CD8-positive, alpha-beta memory T cell (primary cell): ENCODE measurements at regions not wholly inside any gene's neighbourhood (a gene's known extent, or its start where the extent isn't known, plus 50 kb on each side); places are given as distances from the start of the nearest gene placed in this dataset.

Source experiments
- CTCF ChIA-PET: fragments of 350-600 bp; sonication (Branson Sonifier 250); formaldehyde crosslinking; loops from one replicate; lab custom pipeline; 2021; ENCODE audit warnings: antibody characterized with exemption; lab: Charles Lee
- POLR2A ChIA-PET: fragments of 350-600 bp; sonication (Branson Sonifier 250); formaldehyde crosslinking; loops from one replicate; lab custom pipeline; 2021; ENCODE audit warnings: antibody characterized with exemption; lab: Charles Lee
- DNase-seq, 5 donors: peaks; one replicate each; pipeline versions ENCODE4 v3.0.0 to v3.0.0-alpha.2; 2020 to 2022; ENCODE audit warnings: mixed read lengths in 1 of 5
- H3K27ac ChIP-seq: one replicate; pipeline ENCODE4 v1.7.0; 2013; ENCODE audit warnings: low read depth, mild to moderate bottlenecking, low read length, moderate library complexity
- H3K27me3 ChIP-seq: 2 replicates; pipeline ENCODE4 v1.7.0; 2013; ENCODE audit warnings: low read length, mild to moderate bottlenecking; ENCODE audit not compliant: insufficient read depth, poor library complexity, severe bottlenecking
- H3K36me3 ChIP-seq: 2 replicates; pipeline ENCODE4 v1.7.0; 2013; ENCODE audit warnings: mild to moderate bottlenecking, low read length, moderate library complexity; ENCODE audit not compliant: insufficient read depth
- H3K4me1 ChIP-seq: 2 replicates; pipeline ENCODE4 v1.7.0; 2013; ENCODE audit warnings: mild to moderate bottlenecking, low read length, moderate library complexity; ENCODE audit not compliant: insufficient read depth
- H3K4me3 ChIP-seq: 2 replicates; pipeline ENCODE4 v1.7.0; 2013; ENCODE audit warnings: mild to moderate bottlenecking, low read length
- H3K9me3 ChIP-seq: 2 replicates; pipeline ENCODE4 v1.7.0; 2013; ENCODE audit warnings: mild to moderate bottlenecking, low read length
- H3K27ac Mint-ChIP-seq, 8 donors: one replicate each; pipeline ENCODE4 v1.8.0; 2020 to 2021; ENCODE audit warnings: mixed read lengths in 8 of 8, mild to moderate bottlenecking in 6 of 8, inconsistent platforms in 3 of 8, moderate library complexity in 3 of 8
- H3K27me3 Mint-ChIP-seq, 2 donors: one replicate each; pipeline ENCODE4 v1.8.0; 2020 to 2021; ENCODE audit warnings: mixed read lengths in 2 of 2, mild to moderate bottlenecking in 1 of 2, moderate library complexity in 1 of 2
- H3K36me3 Mint-ChIP-seq, 3 donors: one replicate each; pipeline ENCODE4 v1.8.0; 2020 to 2021; ENCODE audit warnings: mixed read lengths in 3 of 3, inconsistent platforms in 1 of 3, mild to moderate bottlenecking in 1 of 3
- H3K4me1 Mint-ChIP-seq, 3 donors: one replicate each; pipeline ENCODE4 v1.8.0; 2020 to 2021; ENCODE audit warnings: mixed read lengths in 3 of 3, inconsistent platforms in 1 of 3, mild to moderate bottlenecking in 1 of 3
- H3K4me3 Mint-ChIP-seq, 7 donors: one replicate each; pipeline ENCODE4 v1.8.0; 2020 to 2021; ENCODE audit warnings: mixed read lengths in 7 of 7, mild to moderate bottlenecking in 6 of 7, moderate library complexity in 4 of 7, inconsistent platforms in 2 of 7
- H3K9me3 Mint-ChIP-seq, 5 donors: one replicate each; pipeline ENCODE4 v1.8.0; 2020 to 2022; ENCODE audit warnings: mixed read lengths in 5 of 5, mild to moderate bottlenecking in 3 of 5, moderate library complexity in 2 of 5, inconsistent platforms in 1 of 5

DNA sequence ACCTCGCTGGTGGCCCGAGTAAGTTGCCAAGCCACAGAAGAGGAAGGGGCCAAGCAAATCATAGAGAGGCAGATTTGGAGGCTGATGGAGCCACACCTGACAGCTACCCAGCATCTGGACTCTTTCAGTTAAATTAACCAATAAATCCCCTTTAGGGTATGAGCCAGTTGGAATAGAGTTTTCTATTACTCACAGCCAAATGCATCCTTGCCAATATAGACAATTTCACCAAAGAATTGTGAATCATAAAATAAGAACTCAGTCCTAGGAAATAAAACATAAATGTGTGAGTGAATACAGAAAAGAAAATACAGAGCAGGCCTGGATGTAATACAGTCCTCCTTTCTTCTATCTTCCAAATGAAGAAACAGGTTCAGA is 161.6 kb upstream of the ANKRD28 start:
- Histone ChIP-seq H3K27me3 (no peaks in the 10 kb centered on the region), H3K4me3 (no peak overlapping the region), H3K36me3 (no peaks in the 10 kb centered on the region), H3K4me1 (no peaks in the 10 kb centered on the region), H3K27ac (no peak overlapping the region), H3K9me3 (no peaks in the 10 kb centered on the region)
- Mint-ChIP-seq H3K36me3 (no peaks in the 10 kb centered on the region), H3K27me3 (peaks cover 2 to 17% of the 10 kb centered on the region in 2 donors), H3K4me3 (no peak overlapping the region), H3K9me3 (no peaks in the 10 kb centered on the region), H3K4me1 (no peaks in the 10 kb centered on the region), H3K27ac (no peak overlapping the region)
- ChIA-PET POLR2A (no interaction called here), CTCF (no interaction called here)
- no peak for DNase-seq

- Mint-ChIP-seq H3K4me1 (no peaks in the 10 kb centered on the region), H3K27ac (no peak overlapping the region), H3K36me3 (no peaks in the 10 kb centered on the region), H3K27me3 (peaks cover 2 to 24% of the 10 kb centered on the region in 2 donors), H3K4me3 (no peak overlapping the region), H3K9me3 (no peaks in the 10 kb centered on the region)
- CTCF ChIA-PET: no interaction called here
- POLR2A ChIA-PET: no interaction called here
- Histone ChIP-seq H3K27ac (no peak overlapping the region), H3K4me3 (no peak overlapping the region), H3K27me3 (no peaks in the 10 kb centered on the region), H3K4me1 (no peaks in the 10 kb centered on the region), H3K9me3 (no peaks in the 10 kb centered on the region), H3K36me3 (no peaks in the 10 kb centered on the region)
- DNase-seq: no peak
These were observed 167.0 kb upstream of the ANKRD28 start for GRCh38 chr3:15964605-15965442.

DNA sequence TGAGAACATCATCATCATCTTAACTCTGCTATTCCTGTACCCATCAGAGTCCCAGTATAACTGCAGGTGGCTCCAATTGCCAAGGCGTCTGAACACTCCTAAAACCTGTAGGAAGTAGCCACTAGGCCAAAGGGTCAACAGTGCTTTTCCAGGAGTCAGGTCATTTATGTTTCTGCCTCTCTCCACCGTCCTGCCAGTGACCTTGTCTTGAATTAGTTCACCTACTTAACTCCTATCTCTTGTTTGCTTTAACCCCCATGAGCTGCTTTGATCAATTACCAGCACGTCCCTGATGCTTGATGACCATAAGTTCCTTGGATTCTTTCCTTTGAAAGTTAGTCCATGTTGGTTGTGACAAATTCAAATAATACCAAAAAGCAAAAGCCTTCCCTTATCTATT is 169.8 kb upstream of the ANKRD28 start:
- Mint-ChIP-seq H3K9me3 (no peaks in the 10 kb centered on the region), H3K27me3 (peaks cover 2 to 14% of the 10 kb centered on the region in 2 donors), H3K4me3 (no peak overlapping the region), H3K4me1 (no peaks in the 10 kb centered on the region), H3K27ac (peak overlapping the region in 1 of 8 donors; percentile 58), H3K36me3 (no peaks in the 10 kb centered on the region)
- ChIA-PET CTCF (no interaction called here), POLR2A (no interaction called here)
- Histone ChIP-seq H3K4me1 (no peaks in the 10 kb centered on the region), H3K27me3 (no peaks in the 10 kb centered on the region), H3K36me3 (no peaks in the 10 kb centered on the region), H3K9me3 (no peaks in the 10 kb centered on the region), H3K27ac (no peak overlapping the region), H3K4me3 (no peak overlapping the region)
- no peak for DNase-seq

DNA sequence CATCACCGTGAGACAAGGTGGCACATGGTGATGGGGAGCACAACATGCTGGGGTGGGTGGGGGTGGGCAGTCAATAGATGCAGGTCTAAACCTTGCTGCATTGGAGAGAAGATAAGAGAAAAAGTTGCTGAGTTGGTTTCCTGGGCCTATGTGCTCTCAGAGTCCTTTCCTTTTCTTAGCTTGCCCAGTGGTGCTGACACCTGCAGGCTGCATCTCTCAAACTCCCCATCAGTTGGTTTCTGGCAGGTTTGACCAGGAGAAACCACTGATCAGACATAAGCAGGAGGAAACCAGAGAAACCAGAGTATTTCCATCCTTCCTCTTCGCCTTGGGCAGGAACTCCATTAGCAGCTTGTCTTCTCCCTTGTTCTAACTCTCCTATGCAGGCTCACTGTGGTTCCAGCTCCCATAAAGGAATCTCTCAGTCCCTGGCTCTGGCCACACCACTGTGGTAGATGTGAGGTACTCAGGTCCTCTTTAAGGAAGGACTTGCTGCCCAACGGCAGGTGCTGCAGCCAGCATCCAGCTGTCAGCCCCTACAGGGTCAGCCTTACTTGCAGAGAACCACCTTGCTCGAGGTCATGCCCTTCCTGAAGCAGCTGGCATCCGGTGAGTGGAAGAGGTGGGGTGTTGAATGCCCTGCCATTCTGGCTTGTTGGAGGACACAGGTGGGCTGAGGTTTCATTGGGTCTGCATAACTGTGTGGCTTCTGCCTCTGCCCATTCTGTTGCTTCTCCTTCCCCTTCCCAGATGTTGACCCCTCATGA is 172.3 kb upstream of the ANKRD28 start:
- CTCF ChIA-PET: no interaction called here
- H3K4me3 Mint-ChIP-seq: no peak overlapping the region
- H3K9me3 ChIP-seq: no peaks in the 10 kb centered on the region
- no peaks in the 10 kb centered on the region for H3K36me3 ChIP-seq
- H3K27ac Mint-ChIP-seq: no peak overlapping the region
- H3K4me1 ChIP-seq: no peaks in the 10 kb centered on the region
- H3K4me1 Mint-ChIP-seq: no peaks in the 10 kb centered on the region
- H3K27me3 Mint-ChIP-seq: peaks cover 4 to 7% of the 10 kb centered on the region in 2 donors
- DNase-seq: no peak
- no peaks in the 10 kb centered on the region for H3K27me3 ChIP-seq
- H3K4me3 ChIP-seq: no peak overlapping the region
- H3K9me3 Mint-ChIP-seq: no peaks in the 10 kb centered on the region
- POLR2A ChIA-PET: interaction anchor here (0.6 to 0.9 kb wide), 2 partner anchors 19 to 411 kb away, joined by 3 read pairs; no protein-coding TSS in a partner anchor
- no peak overlapping the region for H3K27ac ChIP-seq
- no peaks in the 10 kb centered on the region for H3K36me3 Mint-ChIP-seq

DNA sequence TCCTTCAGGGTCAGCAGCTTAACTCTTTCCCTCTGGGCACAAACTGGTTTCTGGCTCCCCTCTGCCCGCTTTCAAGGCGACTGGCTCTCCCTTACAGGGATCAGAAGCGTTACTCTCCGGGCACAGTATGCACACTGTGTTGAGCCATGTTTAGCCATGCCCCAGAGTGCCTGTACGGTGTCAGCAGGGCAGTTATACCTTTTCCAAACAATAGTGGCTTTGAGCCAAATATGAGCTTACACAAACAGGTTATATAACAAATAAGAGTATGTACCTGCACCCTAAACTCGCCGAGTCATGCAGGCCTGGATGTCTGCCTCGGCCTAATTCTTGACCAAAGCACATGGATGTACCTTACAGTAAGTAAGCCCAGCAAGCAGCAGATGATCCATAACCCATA is 175.6 kb upstream of the ANKRD28 start:
- no peaks in the 10 kb centered on the region for H3K36me3 Mint-ChIP-seq
- H3K4me1 Mint-ChIP-seq: no peaks in the 10 kb centered on the region
- H3K27me3 Mint-ChIP-seq: peaks cover 5 to 6% of the 10 kb centered on the region in 2 donors
- CTCF ChIA-PET: no interaction called here
- no peak overlapping the region for H3K4me3 Mint-ChIP-seq
- no peak for DNase-seq
- no peaks in the 10 kb centered on the region for H3K4me1 ChIP-seq
- no peaks in the 10 kb centered on the region for H3K9me3 Mint-ChIP-seq
- no peaks in the 10 kb centered on the region for H3K36me3 ChIP-seq
- no peak overlapping the region for H3K4me3 ChIP-seq
- no peak overlapping the region for H3K27ac Mint-ChIP-seq
- H3K27me3 ChIP-seq: no peaks in the 10 kb centered on the region
- H3K9me3 ChIP-seq: no peaks in the 10 kb centered on the region
- no peak overlapping the region for H3K27ac ChIP-seq
- POLR2A ChIA-PET: no interaction called here

DNA sequence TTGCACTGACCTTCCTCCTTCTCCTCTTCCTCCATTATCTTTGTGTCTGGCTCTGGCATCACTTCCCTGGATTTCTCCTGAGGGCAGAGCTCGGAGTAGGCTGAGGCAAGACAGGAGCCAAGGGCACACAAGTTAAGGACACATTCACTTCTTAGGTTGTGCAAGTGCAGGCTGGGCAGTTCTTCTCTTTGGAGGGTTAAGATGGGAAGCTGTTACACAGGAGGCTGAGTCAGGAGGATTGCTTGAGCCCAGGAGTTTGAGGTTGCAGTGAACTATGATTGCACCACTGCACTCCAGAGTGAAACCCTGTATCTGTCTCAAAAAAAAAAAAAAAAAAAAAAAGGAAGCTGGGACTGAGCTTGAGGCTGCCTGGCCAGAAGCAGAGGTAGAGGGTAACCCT is 176.2 kb upstream of the ANKRD28 start:
- Histone ChIP-seq H3K9me3 (no peaks in the 10 kb centered on the region), H3K27ac (no peak overlapping the region), H3K4me1 (no peaks in the 10 kb centered on the region), H3K36me3 (no peaks in the 10 kb centered on the region), H3K4me3 (no peak overlapping the region), H3K27me3 (no peaks in the 10 kb centered on the region)
- no peaks in the 10 kb centered on the region for H3K4me1 Mint-ChIP-seq
- no peaks in the 10 kb centered on the region for H3K36me3 Mint-ChIP-seq
- ChIA-PET POLR2A (no interaction called here), CTCF (no interaction called here)
- peaks cover 5 to 6% of the 10 kb centered on the region in 2 donors for H3K27me3 Mint-ChIP-seq
- H3K4me3 Mint-ChIP-seq: no peak overlapping the region
- DNase-seq: no peak
- no peak overlapping the region for H3K27ac Mint-ChIP-seq
- no peaks in the 10 kb centered on the region for H3K9me3 Mint-ChIP-seq

DNA sequence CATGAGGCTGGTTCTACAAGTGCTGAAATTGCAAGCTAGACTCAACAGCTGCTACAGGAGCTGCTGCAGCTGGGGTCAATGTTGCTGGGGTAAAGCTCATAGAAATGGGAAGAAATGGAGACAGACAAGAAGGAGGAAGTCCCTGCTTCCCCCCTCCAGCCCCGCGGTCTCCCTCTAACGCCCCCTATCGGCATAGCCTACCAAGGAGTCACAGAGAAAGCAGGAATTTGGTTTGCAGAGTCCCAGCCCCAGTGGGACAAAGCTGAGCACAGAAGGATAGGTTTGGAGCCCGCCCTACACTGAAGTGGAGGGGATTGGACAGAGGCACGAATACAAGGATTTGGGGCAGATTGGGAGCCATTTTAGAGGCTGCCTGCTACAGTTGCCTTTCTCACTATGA is 176.9 kb upstream of the ANKRD28 start:
- POLR2A ChIA-PET: no interaction called here
- H3K4me1 ChIP-seq: no peaks in the 10 kb centered on the region
- no peak overlapping the region for H3K4me3 ChIP-seq
- DNase-seq: no peak
- CTCF ChIA-PET: no interaction called here
- Mint-ChIP-seq H3K4me3 (no peak overlapping the region), H3K27ac (no peak overlapping the region), H3K36me3 (no peaks in the 10 kb centered on the region), H3K9me3 (no peaks in the 10 kb centered on the region), H3K4me1 (no peaks in the 10 kb centered on the region), H3K27me3 (peaks cover 5 to 6% of the 10 kb centered on the region in 2 donors)
- H3K27me3 ChIP-seq: no peaks in the 10 kb centered on the region
- no peak overlapping the region for H3K27ac ChIP-seq
- no peaks in the 10 kb centered on the region for H3K36me3 ChIP-seq
- no peaks in the 10 kb centered on the region for H3K9me3 ChIP-seq

DNA sequence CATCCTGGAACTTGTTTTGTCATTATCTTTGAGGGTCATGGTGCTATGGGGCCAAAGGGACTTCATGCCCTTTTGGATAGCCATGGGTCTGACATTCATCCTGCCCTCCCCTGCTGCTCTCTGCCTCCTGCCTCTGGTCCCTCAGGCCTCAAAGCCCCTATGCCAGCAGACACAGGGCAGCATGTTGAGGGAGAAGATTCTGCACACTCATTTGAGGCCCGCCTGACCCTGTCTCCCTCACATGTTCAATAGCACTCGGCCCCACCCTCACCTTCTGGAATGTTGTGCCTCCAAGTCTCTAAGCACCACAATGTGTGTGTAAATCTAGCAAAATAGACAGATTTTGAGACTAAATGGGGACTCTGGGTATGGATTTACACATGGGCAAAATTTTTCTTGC is 178.7 kb upstream of the ANKRD28 start:
- POLR2A ChIA-PET: no interaction called here
- Histone ChIP-seq H3K4me3 (no peak overlapping the region), H3K36me3 (no peaks in the 10 kb centered on the region), H3K27ac (no peak overlapping the region), H3K27me3 (no peaks in the 10 kb centered on the region), H3K9me3 (no peaks in the 10 kb centered on the region), H3K4me1 (no peaks in the 10 kb centered on the region)
- peaks cover 5 to 6% of the 10 kb centered on the region in 2 donors for H3K27me3 Mint-ChIP-seq
- H3K36me3 Mint-ChIP-seq: no peaks in the 10 kb centered on the region
- no peaks in the 10 kb centered on the region for H3K9me3 Mint-ChIP-seq
- DNase-seq: no peak
- CTCF ChIA-PET: no interaction called here
- no peak overlapping the region for H3K4me3 Mint-ChIP-seq
- no peaks in the 10 kb centered on the region for H3K4me1 Mint-ChIP-seq
- H3K27ac Mint-ChIP-seq: no peak overlapping the region
